HCT116 (cell line): ENCODE measurements at regions not wholly inside any gene's neighbourhood (a gene's known extent, or its start where the extent isn't known, plus 50 kb on each side); places are given as distances from the start of the nearest gene placed in this dataset.

ENCODE experiments used
- ATAC-seq: fragments of 200-7000 bp; cut with Tn5 transposase; 2 replicates; pipeline ENCODE4 v1.9.1; 2020; ENCODE audit warnings: mild to moderate bottlenecking, moderate library complexity
- BruUV-seq: library from RNA; stranded (reverse); fragments of 400-500 nt; replicated peaks from 2 replicates; lab custom pipeline; 2021; lab: Mats Ljungman, UMichigan
- CTCF ChIA-PET: fragments of 300-600 bp; sonication (Branson Sonifier 250); formaldehyde crosslinking; loops from one replicate; lab custom pipeline; 2021; ENCODE audit warnings: antibody characterized with exemption; lab: Charles Lee
- POLR2A ChIA-PET: fragments of 300-600, 350-600 bp; sonication (Branson Sonifier 250); formaldehyde crosslinking; loops from one replicate; lab custom pipeline; 2021; ENCODE audit warnings: antibody characterized with exemption; lab: Charles Lee
- RAD21 ChIA-PET, 2 experiments: fragments of 300-600 bp; sonication (Branson Sonifier 250); formaldehyde crosslinking; loops; one replicate each; lab custom pipeline; 2023; ENCODE audit warnings: low total read pairs in 2 of 2; ENCODE audit not compliant: uncharacterized antibody in 2 of 2, unreplicated experiment in 2 of 2, low non-redundant PET in 1 of 2; lab: Charles Lee
- DNase-seq: peaks from one replicate; pipeline ENCODE4 v3.0.0-alpha.2; 2010; ENCODE audit warnings: low read depth, low spot score
- H2AFZ ChIP-seq: fragments of 200-600 bp; shearing (Covaris generic), sonication (generic); 2 replicates; pipeline ENCODE4 v1.6.1; 2017; ENCODE audit warnings: low read depth, mixed run types, mixed read lengths, antibody characterized with exemption, low read length; ENCODE audit not compliant: poor library complexity, severe bottlenecking
- H3K27ac ChIP-seq: 2 replicates; pipeline ENCODE4 v1.5.1; 2012; ENCODE audit warnings: low read depth, low read length
- H3K27me3 ChIP-seq: fragments of 200-600 bp; sonication (generic); 2 replicates; pipeline ENCODE4 v1.6.1; 2016; ENCODE audit warnings: mixed run types, low read length, mixed read lengths; ENCODE audit not compliant: insufficient read depth
- H3K36me3 ChIP-seq, 2 experiments: fragments of 200-500 bp in 1 of 2; fragments of 200-600 bp in 1 of 2; sonication (Bioruptor generic) in 1 of 2; sonication (generic) in 1 of 2; 2 replicates each; pipeline versions ENCODE4 v1.5.1 to v1.6.1; 2014 to 2016; ENCODE audit warnings: low read length in 2 of 2, inconsistent platforms in 1 of 2, mixed read lengths in 1 of 2, mixed run types in 1 of 2; ENCODE audit not compliant: insufficient read depth in 2 of 2, control insufficient read depth in 1 of 2
- H3K4me1 ChIP-seq, 2 experiments: fragments of 200-600 bp in 1 of 2; sonication (generic) in 1 of 2; 2 replicates each; pipeline versions ENCODE4 v1.5.1 to v1.6.1; 2012 to 2017; ENCODE audit warnings: low read length in 2 of 2, inconsistent platforms in 1 of 2, mild to moderate bottlenecking in 1 of 2, mixed read lengths in 1 of 2, mixed run types in 1 of 2, moderate library complexity in 1 of 2; ENCODE audit not compliant: insufficient read depth in 2 of 2, control insufficient read depth in 1 of 2
- H3K4me2 ChIP-seq: fragments of 200-600 bp; sonication (generic); 2 replicates; pipeline ENCODE4 v1.6.1; 2017; ENCODE audit warnings: mixed run types, low read length, mixed read lengths
- H3K4me3 ChIP-seq, 2 experiments: fragments of 200-600 bp in 1 of 2; sonication (generic) in 1 of 2; replicated peaks in 1 of 2; 2 replicates each; pipeline ENCODE4 v1.5.1; 2011 to 2016; ENCODE audit warnings: low read length in 2 of 2, control low read depth in 1 of 2, low read depth in 1 of 2, mild to moderate bottlenecking in 1 of 2, mixed read lengths in 1 of 2, mixed run types in 1 of 2
- H3K79me2 ChIP-seq: fragments of 200-600 bp; sonication (generic); 2 replicates; pipeline ENCODE4 v1.6.1; 2017; ENCODE audit warnings: mild to moderate bottlenecking, mixed run types, low read length, moderate library complexity, mixed read lengths; ENCODE audit not compliant: insufficient read depth
- H3K9ac ChIP-seq: fragments of 200-600 bp; sonication (generic); 2 replicates; pipeline ENCODE4 v1.6.1; 2016; ENCODE audit warnings: low read length, mixed read lengths
- H3K9me2 ChIP-seq: fragments of 200-600 bp; sonication (generic), shearing (Covaris generic); 2 replicates; pipeline ENCODE4 v1.6.1; 2017; ENCODE audit warnings: mixed run types, mild to moderate bottlenecking, moderate library complexity; ENCODE audit not compliant: insufficient read depth
- H3K9me3 ChIP-seq, 2 experiments: fragments of 200-500 bp in 1 of 2; fragments of 200-600 bp in 1 of 2; sonication (Bioruptor generic) in 1 of 2; sonication (generic) in 1 of 2; 2 replicates each; pipeline ENCODE4 v1.6.1; 2014 to 2017; ENCODE audit warnings: low read length in 2 of 2, mixed read lengths in 2 of 2, inconsistent platforms in 1 of 2, low read depth in 1 of 2, mild to moderate bottlenecking in 1 of 2, mixed run types in 1 of 2, moderate library complexity in 1 of 2; ENCODE audit not compliant: control insufficient read depth in 1 of 2, insufficient read depth in 1 of 2
- H4K20me1 ChIP-seq: fragments of 200-600 bp; sonication (generic), shearing (Covaris generic); 2 replicates; pipeline ENCODE4 v1.6.1; 2017; ENCODE audit warnings: mixed run types, mild to moderate bottlenecking, moderate library complexity; ENCODE audit not compliant: insufficient read depth
- CTCF ChIP-seq, 3 experiments: fragments of 200-600 bp in 1 of 3; sonication (generic) in 1 of 3; IDR thresholded peaks in 2 of 3; conservative IDR thresholded peaks in 1 of 3; 2 replicates each; pipeline ENCODE4 v1.5.1; 2012 to 2017; ENCODE audit warnings: low read depth in 2 of 3, low read length in 2 of 3, antibody characterized with exemption in 1 of 3, borderline replicate concordance in 1 of 3, control low read depth in 1 of 3, mild to moderate bottlenecking in 1 of 3, mixed read lengths in 1 of 3, mixed run types in 1 of 3, moderate library complexity in 1 of 3; ENCODE audit not compliant: insufficient read depth in 1 of 3
- EZH2 ChIP-seq: fragments of 200-600 bp; sonication (generic); IDR thresholded peaks from 2 replicates; pipeline ENCODE4 v1.6.1; 2017; ENCODE audit warnings: antibody characterized with exemption, mixed run types
- EZH2phosphoT487 ChIP-seq: fragments of 200-600 bp; IDR thresholded peaks from 2 replicates; pipeline ENCODE4 v1.6.1; 2018; ENCODE audit warnings: antibody characterized with exemption, borderline replicate concordance
- FOSL1 ChIP-seq: IDR thresholded peaks from 2 replicates; pipeline ENCODE4 v1.6.1; 2012; ENCODE audit warnings: low read depth
- JUND ChIP-seq: IDR thresholded peaks from 2 replicates; pipeline ENCODE4 v1.6.1; 2012
- REST ChIP-seq: IDR thresholded peaks from 2 replicates; pipeline ENCODE4 v1.6.1; 2012; ENCODE audit warnings: low read depth
- SIN3A ChIP-seq: IDR thresholded peaks from 2 replicates; pipeline ENCODE4 v1.6.1; 2012; ENCODE audit warnings: low read depth
- SP1 ChIP-seq: IDR thresholded peaks from 2 replicates; pipeline ENCODE4 v1.6.1; 2012; ENCODE audit warnings: low read depth
- SRF ChIP-seq: IDR thresholded peaks from 2 replicates; pipeline ENCODE4 v1.6.1; 2012; ENCODE audit warnings: low read depth
- ZBTB33 ChIP-seq: IDR thresholded peaks from 2 replicates; pipeline ENCODE4 v1.6.1; 2011; ENCODE audit warnings: mild to moderate bottlenecking, low read length, moderate library complexity; ENCODE audit not compliant: insufficient replicate concordance; ENCODE audit errors: extremely low read depth
- ZFX ChIP-seq: fragments of 450-650 bp; IDR thresholded peaks from 2 replicates; pipeline ENCODE4 v1.6.1; 2017
- intact Hi-C: fragments of 100-400 bp; cut with micrococcal nuclease; formaldehyde crosslinking; loops from 2 replicates; pipeline ENCODE4 v1.10.0; 2022

- no peak for DNase-seq
- no peaks in the 10 kb centered on the region for H3K9me2 ChIP-seq
- RAD21 ChIA-PET = no interaction called here
- TF ChIP-seq SRF (no peak), EZH2 (no peak), JUND (no peak), SP1 (no peak), ZFX (no peak), SIN3A (no peak), REST (no peak), ZBTB33 (no peak), EZH2phosphoT487 (no peak), FOSL1 (no peak), CTCF (IDR thresholded peaks at IDR 0.05 in 2 of 3, conservative IDR thresholded peaks at IDR 0.05 in 1 of 3; ENCODE audit: borderline replicate concordance in 1 of 3, insufficient read depth in 1 of 3, low read depth in 2 of 3, low read length in 2 of 3) (no peak)
- TF ChIP-seq, all 23 proteins: peak for 0
- H3K4me2 ChIP-seq = no peak overlapping the region
- BruUV-seq = no TSS peak
- ChIA-PET CTCF (no interaction called here), POLR2A (no interaction called here)
- intact Hi-C loops = no loop called here
- H2AFZ ChIP-seq = no peak overlapping the region
- no peaks in the 10 kb centered on the region for H4K20me1 ChIP-seq
- no peak for ATAC-seq
- H3K4me3 ChIP-seq = no peak overlapping the region
- no peaks in the 10 kb centered on the region for H3K9me3 ChIP-seq
- H3K4me1 ChIP-seq = no peaks in the 10 kb centered on the region
- H3K36me3 ChIP-seq = no peaks in the 10 kb centered on the region
- H3K27me3 ChIP-seq = no peaks in the 10 kb centered on the region
- no peaks in the 10 kb centered on the region for H3K79me2 ChIP-seq
- no peak overlapping the region for H3K27ac ChIP-seq
- no peak overlapping the region for H3K9ac ChIP-seq
Measured at GRCh38 chr4:121555315-121556107, 141.3 kb downstream of the ANXA5 start.
